ENCODE measurements at regions not wholly inside any gene's neighbourhood (a gene's known extent, or its start where the extent isn't known, plus 50 kb on each side); places are given as distances from the start of the nearest gene placed in this dataset.

- H3K27me3 ChIP-seq (ENCODE audit: control insufficient read depth, insufficient read depth, low read length): no peaks in the 10 kb centered on the region
- no peak overlapping the region for H3K4me3 ChIP-seq (ENCODE audit: low read length)
- H3K27ac ChIP-seq (ENCODE audit: low read length): no peak overlapping the region
- peaks cover 4% of the 10 kb centered on the region for H3K4me1 ChIP-seq (ENCODE audit: control insufficient read depth, insufficient read depth, low read length)
- H3K9me3 ChIP-seq (ENCODE audit: control insufficient read depth, low read depth, low read length): no peaks in the 10 kb centered on the region
- no peaks in the 10 kb centered on the region for H3K36me3 ChIP-seq (ENCODE audit: control insufficient read depth, insufficient read depth, low read length)
- no peak for DNase-seq
- no CpG with 5 or more reads among the region's 12 CpGs for WGBS (ENCODE audit: insufficient coverage, low lambda C conversion rate)
These were observed 89.5 kb downstream of the HMX1 start for GRCh38 chr4:8782135-8782534.

- peaks cover 4% of the 10 kb centered on the region for H3K4me1 ChIP-seq (ENCODE audit: control insufficient read depth, insufficient read depth, low read length)
- no peak overlapping the region for H3K4me3 ChIP-seq (ENCODE audit: low read length)
- DNase-seq: no peak
- no CpG with 5 or more reads among the region's 8 CpGs for WGBS (ENCODE audit: insufficient coverage, low lambda C conversion rate)
- no peaks in the 10 kb centered on the region for H3K9me3 ChIP-seq (ENCODE audit: control insufficient read depth, low read depth, low read length)
- H3K36me3 ChIP-seq (ENCODE audit: control insufficient read depth, insufficient read depth, low read length): no peaks in the 10 kb centered on the region
- no peak overlapping the region for H3K27ac ChIP-seq (ENCODE audit: low read length)
- H3K27me3 ChIP-seq (ENCODE audit: control insufficient read depth, insufficient read depth, low read length): no peaks in the 10 kb centered on the region
These were observed 90.0 kb downstream of the HMX1 start for GRCh38 chr4:8781641-8782040.

GRCh38 chr4:8780596-8781368 lies 90.9 kb downstream of the HMX1 start:
- peaks cover 4% of the 10 kb centered on the region for H3K4me1 ChIP-seq (ENCODE audit: control insufficient read depth, insufficient read depth, low read length)
- WGBS (ENCODE audit: insufficient coverage, low lambda C conversion rate): no CpG with 5 or more reads among the region's 19 CpGs
- no peak for DNase-seq

GRCh38 chr4:8780086-8780485 lies 91.6 kb downstream of the HMX1 start:
- Histone ChIP-seq H3K4me1 (ENCODE audit: control insufficient read depth, insufficient read depth, low read length) (peaks cover 4% of the 10 kb centered on the region), H3K9me3 (ENCODE audit: control insufficient read depth, low read depth, low read length) (no peaks in the 10 kb centered on the region), H3K27ac (ENCODE audit: low read length) (no peak overlapping the region), H3K36me3 (ENCODE audit: control insufficient read depth, insufficient read depth, low read length) (no peaks in the 10 kb centered on the region), H3K27me3 (ENCODE audit: control insufficient read depth, insufficient read depth, low read length) (no peaks in the 10 kb centered on the region), H3K4me3 (ENCODE audit: low read length) (no peak overlapping the region)
- no CpG with 5 or more reads among the region's 13 CpGs for WGBS (ENCODE audit: insufficient coverage, low lambda C conversion rate)
- DNase-seq: no peak

More at GRCh38 chr4:8780596-8781368, 90.9 kb downstream of the HMX1 start:
- H3K36me3 ChIP-seq (ENCODE audit: control insufficient read depth, insufficient read depth, low read length): no peaks in the 10 kb centered on the region
- no peak overlapping the region for H3K4me3 ChIP-seq (ENCODE audit: low read length)
- no peak overlapping the region for H3K27ac ChIP-seq (ENCODE audit: low read length)
- no peaks in the 10 kb centered on the region for H3K27me3 ChIP-seq (ENCODE audit: control insufficient read depth, insufficient read depth, low read length)
- no peaks in the 10 kb centered on the region for H3K9me3 ChIP-seq (ENCODE audit: control insufficient read depth, low read depth, low read length)

GRCh38 chr4:8779490-8779932 lies 92.1 kb downstream of the HMX1 start:
- DNase-seq: peak in 1 of 2 donors; percentile 53
- no CpG with 5 or more reads among the region's 11 CpGs for WGBS (ENCODE audit: insufficient coverage, low lambda C conversion rate)

GRCh38 chr4:8778760-8779159 lies 92.9 kb downstream of the HMX1 start:
- H3K4me3 ChIP-seq (ENCODE audit: low read length): no peak overlapping the region
- H3K9me3 ChIP-seq (ENCODE audit: control insufficient read depth, low read depth, low read length): no peaks in the 10 kb centered on the region
- DNase-seq: no peak
- no CpG with 5 or more reads among the region's 9 CpGs for WGBS (ENCODE audit: insufficient coverage, low lambda C conversion rate)
- H3K27me3 ChIP-seq (ENCODE audit: control insufficient read depth, insufficient read depth, low read length): no peaks in the 10 kb centered on the region
- H3K4me1 ChIP-seq (ENCODE audit: control insufficient read depth, insufficient read depth, low read length): peaks cover 4% of the 10 kb centered on the region
- no peak overlapping the region for H3K27ac ChIP-seq (ENCODE audit: low read length)
- H3K36me3 ChIP-seq (ENCODE audit: control insufficient read depth, insufficient read depth, low read length): no peaks in the 10 kb centered on the region

More at GRCh38 chr4:8779490-8779932, 92.1 kb downstream of the HMX1 start:
- no peak overlapping the region for H3K4me3 ChIP-seq (ENCODE audit: low read length)
- H3K4me1 ChIP-seq (ENCODE audit: control insufficient read depth, insufficient read depth, low read length): peaks cover 4% of the 10 kb centered on the region
- H3K36me3 ChIP-seq (ENCODE audit: control insufficient read depth, insufficient read depth, low read length): no peaks in the 10 kb centered on the region
- no peak overlapping the region for H3K27ac ChIP-seq (ENCODE audit: low read length)
- no peaks in the 10 kb centered on the region for H3K27me3 ChIP-seq (ENCODE audit: control insufficient read depth, insufficient read depth, low read length)
- H3K9me3 ChIP-seq (ENCODE audit: control insufficient read depth, low read depth, low read length): no peaks in the 10 kb centered on the region

- peaks cover 4% of the 10 kb centered on the region for H3K4me1 ChIP-seq (ENCODE audit: control insufficient read depth, insufficient read depth, low read length)
These were observed 93.3 kb downstream of the HMX1 start for GRCh38 chr4:8778291-8778690.

GRCh38 chr4:8777320-8778196 lies 94.1 kb downstream of the HMX1 start:
- Histone ChIP-seq H3K36me3 (ENCODE audit: control insufficient read depth, insufficient read depth, low read length) (no peaks in the 10 kb centered on the region), H3K27ac (ENCODE audit: low read length) (no peak overlapping the region), H3K9me3 (ENCODE audit: control insufficient read depth, low read depth, low read length) (no peaks in the 10 kb centered on the region), H3K27me3 (ENCODE audit: control insufficient read depth, insufficient read depth, low read length) (no peaks in the 10 kb centered on the region), H3K4me1 (ENCODE audit: control insufficient read depth, insufficient read depth, low read length) (peaks cover 4% of the 10 kb centered on the region), H3K4me3 (ENCODE audit: low read length) (no peak overlapping the region)
- DNase-seq: no peak
- no CpG with 5 or more reads among the region's 12 CpGs for WGBS (ENCODE audit: insufficient coverage, low lambda C conversion rate)

More at GRCh38 chr4:8778291-8778690, 93.3 kb downstream of the HMX1 start:
- H3K4me3 ChIP-seq (ENCODE audit: low read length): no peak overlapping the region
- H3K27me3 ChIP-seq (ENCODE audit: control insufficient read depth, insufficient read depth, low read length): no peaks in the 10 kb centered on the region
- no peaks in the 10 kb centered on the region for H3K9me3 ChIP-seq (ENCODE audit: control insufficient read depth, low read depth, low read length)
- H3K27ac ChIP-seq (ENCODE audit: low read length): no peak overlapping the region
- no peak for DNase-seq
- H3K36me3 ChIP-seq (ENCODE audit: control insufficient read depth, insufficient read depth, low read length): no peaks in the 10 kb centered on the region
- no CpG with 5 or more reads among the region's 10 CpGs for WGBS (ENCODE audit: insufficient coverage, low lambda C conversion rate)

- no peaks in the 10 kb centered on the region for H3K27me3 ChIP-seq (ENCODE audit: control insufficient read depth, insufficient read depth, low read length)
These were observed 95.3 kb downstream of the HMX1 start for GRCh38 chr4:8776366-8776765.

GRCh38 chr4:8775751-8776355 lies 95.8 kb downstream of the HMX1 start:
- DNase-seq: no peak
- WGBS (ENCODE audit: insufficient coverage, low lambda C conversion rate): no CpG with 5 or more reads among the region's 21 CpGs

More at GRCh38 chr4:8776366-8776765, 95.3 kb downstream of the HMX1 start:
- no peak for DNase-seq
- no CpG with 5 or more reads among the region's 6 CpGs for WGBS (ENCODE audit: insufficient coverage, low lambda C conversion rate)
- peaks cover 4% of the 10 kb centered on the region for H3K4me1 ChIP-seq (ENCODE audit: control insufficient read depth, insufficient read depth, low read length)
- H3K27ac ChIP-seq (ENCODE audit: low read length): no peak overlapping the region
- H3K36me3 ChIP-seq (ENCODE audit: control insufficient read depth, insufficient read depth, low read length): no peaks in the 10 kb centered on the region
- H3K9me3 ChIP-seq (ENCODE audit: control insufficient read depth, low read depth, low read length): no peaks in the 10 kb centered on the region
- no peak overlapping the region for H3K4me3 ChIP-seq (ENCODE audit: low read length)

More at GRCh38 chr4:8775751-8776355, 95.8 kb downstream of the HMX1 start:
- Histone ChIP-seq H3K27ac (ENCODE audit: low read length) (no peak overlapping the region), H3K27me3 (ENCODE audit: control insufficient read depth, insufficient read depth, low read length) (no peaks in the 10 kb centered on the region), H3K4me1 (ENCODE audit: control insufficient read depth, insufficient read depth, low read length) (peaks cover 4% of the 10 kb centered on the region), H3K4me3 (ENCODE audit: low read length) (no peak overlapping the region), H3K9me3 (ENCODE audit: control insufficient read depth, low read depth, low read length) (no peaks in the 10 kb centered on the region), H3K36me3 (ENCODE audit: control insufficient read depth, insufficient read depth, low read length) (no peaks in the 10 kb centered on the region)
